HEK293 (cell line): ENCODE measurements at regions not wholly inside any gene's neighbourhood (a gene's known extent, or its start where the extent isn't known, plus 50 kb on each side); places are given as distances from the start of the nearest gene placed in this dataset.

Source experiments
- CTCF ChIA-PET: fragments of 350-600 bp; formaldehyde crosslinking; extraction: SDS; loops from one replicate; lab custom pipeline; 2021; ENCODE audit warnings: antibody characterized with exemption; lab: Yijun Ruan, JAX
- POLR2A ChIA-PET: fragments of 300-600 bp; formaldehyde crosslinking; extraction: SDS; loops from one replicate; lab custom pipeline; 2020; ENCODE audit warnings: antibody characterized with exemption, inconsistent platforms; lab: Yijun Ruan, JAX
- H3K27ac ChIP-seq: fragments of 200-500 bp; sonication (Bioruptor generic); 2 replicates; pipeline ENCODE4 v1.5.1; 2014; ENCODE audit warnings: low read depth, low read length, control low read depth, inconsistent platforms; ENCODE audit errors: extremely low read depth
- H3K36me3 ChIP-seq, 2 experiments: fragments of 200-500 bp in 1 of 2; sonication (Bioruptor generic) in 1 of 2; 1 replicate in 1 of 2; 2 replicates in 1 of 2; pipeline ENCODE4 v1.5.1; 2014 to 2017; ENCODE audit warnings: inconsistent platforms in 2 of 2, low read length in 2 of 2; ENCODE audit not compliant: control insufficient read depth in 2 of 2, insufficient read depth in 1 of 2
- H3K4me1 ChIP-seq: fragments of 200-500 bp; sonication (Bioruptor generic); 2 replicates; pipeline ENCODE4 v1.5.1; 2014; ENCODE audit warnings: mild to moderate bottlenecking, low read length, inconsistent platforms; ENCODE audit not compliant: control insufficient read depth, insufficient read depth
- H3K4me3 ChIP-seq: 2 replicates; pipeline ENCODE4 v1.5.1; 2011; ENCODE audit warnings: low read depth, mild to moderate bottlenecking, control low read depth, low read length, moderate library complexity
- H3K9me3 ChIP-seq: fragments of 200-500 bp; sonication (Bioruptor generic); 2 replicates; pipeline ENCODE4 v1.5.1; 2014; ENCODE audit warnings: low read depth, low read length, inconsistent platforms; ENCODE audit not compliant: control insufficient read depth, insufficient read depth
- BCL11A ChIP-seq: fragments of 450-650 bp; formaldehyde crosslinking; IDR thresholded peaks from 2 replicates; pipeline ENCODE4 v1.5.1; 2016; ENCODE audit warnings: low read depth, missing biosample characterization, missing genetic modification characterization
- GLI4 ChIP-seq: fragments of 450-650 bp; formaldehyde crosslinking; IDR thresholded peaks from 2 replicates; pipeline ENCODE4 v1.5.1; 2016; ENCODE audit warnings: missing biosample characterization, missing genetic modification characterization
- GLIS1 ChIP-seq: fragments of 450-650 bp; formaldehyde crosslinking; IDR thresholded peaks from 2 replicates; pipeline ENCODE4 v1.5.1; 2016; ENCODE audit warnings: missing biosample characterization, missing genetic modification characterization
- KLF9 ChIP-seq: fragments of 450-650 bp; formaldehyde crosslinking; IDR thresholded peaks from 2 replicates; pipeline ENCODE4 v1.5.1; 2016; ENCODE audit warnings: missing biosample characterization, missing genetic modification characterization, low read depth
- RBAK ChIP-seq: fragments of 450-650 bp; formaldehyde crosslinking; IDR thresholded peaks from 2 replicates; pipeline ENCODE4 v1.5.1; 2016; ENCODE audit warnings: missing biosample characterization, missing genetic modification characterization
- REPIN1 ChIP-seq: fragments of 450-650 bp; formaldehyde crosslinking; IDR thresholded peaks from 2 replicates; pipeline ENCODE4 v1.5.1; 2017; ENCODE audit warnings: missing biosample characterization, missing genetic modification characterization, low read depth
- WT1 ChIP-seq: fragments of 450-650 bp; formaldehyde crosslinking; IDR thresholded peaks from 2 replicates; pipeline ENCODE4 v1.5.1; 2016; ENCODE audit warnings: missing biosample characterization, missing genetic modification characterization
- ZBTB48 ChIP-seq: fragments of 450-650 bp; formaldehyde crosslinking; IDR thresholded peaks from 2 replicates; pipeline ENCODE4 v1.5.1; 2016; ENCODE audit warnings: missing biosample characterization, missing genetic modification characterization
- ZFHX2 ChIP-seq: fragments of 450-650 bp; formaldehyde crosslinking; conservative IDR thresholded peaks from 2 replicates; pipeline ENCODE4 v1.5.1; 2016; ENCODE audit warnings: missing biosample characterization, missing genetic modification characterization
- ZNF146 ChIP-seq: fragments of 450-650 bp; formaldehyde crosslinking; IDR thresholded peaks from 2 replicates; pipeline ENCODE4 v1.5.1; 2016; ENCODE audit warnings: missing biosample characterization, missing genetic modification characterization
- ZNF169 ChIP-seq: fragments of 450-650 bp; formaldehyde crosslinking; IDR thresholded peaks from 2 replicates; pipeline ENCODE4 v1.5.1; 2016; ENCODE audit warnings: missing biosample characterization, missing genetic modification characterization
- ZNF221 ChIP-seq: fragments of 450-650 bp; formaldehyde crosslinking; IDR thresholded peaks from 2 replicates; pipeline ENCODE4 v1.5.1; 2017; ENCODE audit warnings: missing biosample characterization, missing genetic modification characterization, borderline replicate concordance
- ZNF311 ChIP-seq: fragments of 450-650 bp; formaldehyde crosslinking; IDR thresholded peaks from 2 replicates; pipeline ENCODE4 v1.5.1; 2017; ENCODE audit warnings: missing biosample characterization, missing genetic modification characterization, borderline replicate concordance
- ZNF366 ChIP-seq: fragments of 450-650 bp; formaldehyde crosslinking; conservative IDR thresholded peaks from 2 replicates; pipeline ENCODE4 v1.5.1; 2016; ENCODE audit warnings: missing biosample characterization, missing genetic modification characterization
- ZNF48 ChIP-seq: fragments of 450-650 bp; formaldehyde crosslinking; IDR thresholded peaks from 2 replicates; pipeline ENCODE4 v1.5.1; 2016; ENCODE audit warnings: missing biosample characterization, missing genetic modification characterization
- ZNF585B ChIP-seq: fragments of 450-650 bp; formaldehyde crosslinking; IDR thresholded peaks from 2 replicates; pipeline ENCODE4 v1.5.1; 2016; ENCODE audit warnings: missing biosample characterization, missing genetic modification characterization
- ZNF600 ChIP-seq: fragments of 450-650 bp; formaldehyde crosslinking; IDR thresholded peaks from 2 replicates; pipeline ENCODE4 v1.5.1; 2016; ENCODE audit warnings: missing biosample characterization, missing genetic modification characterization
- ZNF658 ChIP-seq: fragments of 450-650 bp; formaldehyde crosslinking; IDR thresholded peaks from 2 replicates; pipeline ENCODE4; 2016; ENCODE audit warnings: missing biosample characterization, missing genetic modification characterization
- ZNF791 ChIP-seq: fragments of 450-650 bp; formaldehyde crosslinking; IDR thresholded peaks from 2 replicates; pipeline ENCODE4 v1.5.1; 2016; ENCODE audit warnings: missing biosample characterization, missing genetic modification characterization
- TF ChIP-seq, protein P1 (sequence below): fragments of 450-650 bp; formaldehyde crosslinking; IDR thresholded peaks from 2 replicates; pipeline ENCODE4 v1.5.1; 2016; ENCODE audit warnings: missing biosample characterization, missing genetic modification characterization
- TF ChIP-seq, protein P2 (sequence below): fragments of 450-650 bp; formaldehyde crosslinking; IDR thresholded peaks from 2 replicates; pipeline ENCODE4 v1.5.1; 2017; ENCODE audit warnings: missing biosample characterization, mild to moderate bottlenecking, missing genetic modification characterization, moderate library complexity
- TF ChIP-seq, protein P3 (sequence below): fragments of 450-650 bp; formaldehyde crosslinking; IDR thresholded peaks from 2 replicates; pipeline ENCODE4 v1.5.1; 2017; ENCODE audit warnings: missing biosample characterization, missing genetic modification characterization
- TF ChIP-seq, protein P4 (sequence below): fragments of 450-650 bp; formaldehyde crosslinking; IDR thresholded peaks from 2 replicates; pipeline ENCODE4 v1.5.1; 2016; ENCODE audit warnings: missing biosample characterization, missing genetic modification characterization

DNA sequence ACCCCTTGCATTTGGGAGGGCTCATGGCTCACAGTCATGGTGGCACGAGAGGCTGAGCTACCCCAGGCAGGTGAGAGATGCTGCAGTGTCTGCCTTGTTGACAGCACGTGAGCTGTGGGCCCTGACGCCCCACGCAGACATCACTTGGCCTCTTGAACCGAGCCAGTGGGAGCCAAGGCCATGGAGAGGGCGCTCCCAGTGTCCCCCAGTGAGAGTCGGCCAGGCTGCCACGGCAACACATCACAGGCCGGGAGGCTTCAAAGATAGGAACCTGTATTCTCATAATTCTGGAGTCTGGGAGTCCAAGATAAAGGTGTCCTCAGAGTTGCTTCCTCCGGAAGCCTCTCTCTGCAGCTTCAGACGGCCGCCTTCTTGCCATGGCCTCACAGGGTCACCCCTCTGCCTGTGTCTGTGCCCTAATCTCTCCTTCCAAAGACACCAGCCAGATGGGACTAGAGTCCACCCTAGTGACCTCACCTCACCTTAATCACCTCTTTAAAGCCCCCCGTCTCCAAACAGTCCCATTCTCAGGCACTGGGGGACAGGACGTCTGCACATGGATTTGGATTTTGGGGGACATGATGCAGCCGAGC is 119.6 kb downstream of the KLF6 start (continued):
- TF ChIP-seq BCL11A: no peak
- TF ChIP-seq ZNF48: no peak
- TF ChIP-seq ZNF221 (tag by site-specific recombination): no peak

DNA sequence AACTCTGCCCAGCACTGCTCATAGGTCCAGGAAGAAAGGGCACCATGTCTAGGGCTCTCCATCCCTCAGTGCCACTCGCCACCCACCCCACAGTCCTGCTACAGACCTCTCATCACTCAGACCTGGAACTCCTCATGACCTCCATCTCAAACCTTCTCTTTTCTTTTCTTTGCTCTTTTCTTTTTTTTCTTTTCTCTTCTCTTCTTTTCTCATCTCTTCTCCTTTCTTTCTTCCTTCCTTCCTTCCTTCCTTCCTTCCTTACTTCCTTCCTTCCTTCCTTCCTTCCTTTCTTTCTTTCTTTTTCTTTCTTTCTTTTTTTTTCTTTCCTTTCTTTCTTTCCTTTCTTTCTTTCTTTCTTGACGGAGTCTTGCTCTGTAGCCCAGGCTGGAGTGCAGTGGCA is 122.2 kb downstream of the KLF6 start:
- ChIA-PET POLR2A (no interaction called here), CTCF (no interaction called here)
- Histone ChIP-seq H3K9me3 (no peaks in the 10 kb centered on the region), H3K4me3 (no peak overlapping the region), H3K27ac (no peak overlapping the region), H3K36me3 (no peaks in the 10 kb centered on the region), H3K4me1 (no peaks in the 10 kb centered on the region)
- TF ChIP-seq ZNF366 (tag by site-specific recombination) (peak; percentile 52), ZNF791 (tag by site-specific recombination) (no peak)

DNA sequence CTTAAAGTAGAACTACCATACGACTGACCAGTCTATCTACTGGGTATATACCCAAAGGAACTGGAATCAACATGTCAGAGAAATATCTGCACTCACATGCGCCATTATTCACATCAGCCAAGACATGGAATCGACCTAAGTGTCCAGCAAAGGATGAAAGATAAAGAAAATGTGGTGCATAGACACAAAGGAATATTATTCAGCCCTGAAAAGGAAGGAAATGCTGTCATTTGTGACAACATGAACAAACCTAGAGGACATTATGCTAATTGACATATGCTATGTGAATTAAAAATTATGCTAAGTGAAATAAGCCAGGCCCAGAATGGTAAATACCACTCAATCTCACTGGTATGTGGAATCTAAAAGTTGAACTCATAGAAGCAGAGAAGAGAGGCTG is 123.7 kb downstream of the KLF6 start:
- POLR2A ChIA-PET: no interaction called here
- no peaks in the 10 kb centered on the region for H3K36me3 ChIP-seq
- no peaks in the 10 kb centered on the region for H3K9me3 ChIP-seq
- TF ChIP-seq ZNF146 (tag by site-specific recombination): peak; percentile 86
- TF ChIP-seq, protein P1, sequence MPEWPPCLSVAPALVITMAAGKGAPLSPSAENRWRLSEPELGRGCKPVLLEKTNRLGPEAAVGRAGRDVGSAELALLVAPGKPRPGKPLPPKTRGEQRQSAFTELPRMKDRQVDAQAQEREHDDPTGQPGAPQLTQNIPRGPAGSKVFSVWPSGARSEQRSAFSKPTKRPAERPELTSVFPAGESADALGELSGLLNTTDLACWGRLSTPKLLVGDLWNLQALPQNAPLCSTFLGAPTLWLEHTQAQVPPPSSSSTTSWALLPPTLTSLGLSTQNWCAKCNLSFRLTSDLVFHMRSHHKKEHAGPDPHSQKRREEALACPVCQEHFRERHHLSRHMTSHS (tag by site-specific recombination): no peak
- no peaks in the 10 kb centered on the region for H3K4me1 ChIP-seq
- H3K27ac ChIP-seq: no peak overlapping the region
- CTCF ChIA-PET: no interaction called here
- H3K4me3 ChIP-seq: no peak overlapping the region

DNA sequence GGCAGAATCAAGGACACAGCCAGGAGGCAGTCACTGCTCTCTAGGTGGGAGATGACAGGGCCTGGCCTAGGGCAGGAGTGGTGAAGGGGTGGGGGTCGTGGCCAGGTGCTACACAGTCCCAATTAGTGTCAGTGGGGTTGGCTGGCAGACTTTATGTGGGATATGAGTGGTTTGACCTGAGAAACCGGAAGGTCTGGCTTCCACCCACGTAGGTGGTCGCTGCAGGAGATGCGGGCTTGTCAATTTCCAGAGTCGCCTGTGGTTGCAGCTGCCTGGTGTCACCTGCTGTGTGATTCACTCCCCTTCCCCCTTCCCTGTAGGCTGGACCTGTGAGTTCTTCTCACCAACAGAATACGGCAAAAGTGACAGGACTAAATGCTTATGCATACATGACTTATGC is 124.3 kb downstream of the KLF6 start:
- ChIA-PET POLR2A (no interaction called here), CTCF (no interaction called here)
- TF ChIP-seq, protein P2, sequence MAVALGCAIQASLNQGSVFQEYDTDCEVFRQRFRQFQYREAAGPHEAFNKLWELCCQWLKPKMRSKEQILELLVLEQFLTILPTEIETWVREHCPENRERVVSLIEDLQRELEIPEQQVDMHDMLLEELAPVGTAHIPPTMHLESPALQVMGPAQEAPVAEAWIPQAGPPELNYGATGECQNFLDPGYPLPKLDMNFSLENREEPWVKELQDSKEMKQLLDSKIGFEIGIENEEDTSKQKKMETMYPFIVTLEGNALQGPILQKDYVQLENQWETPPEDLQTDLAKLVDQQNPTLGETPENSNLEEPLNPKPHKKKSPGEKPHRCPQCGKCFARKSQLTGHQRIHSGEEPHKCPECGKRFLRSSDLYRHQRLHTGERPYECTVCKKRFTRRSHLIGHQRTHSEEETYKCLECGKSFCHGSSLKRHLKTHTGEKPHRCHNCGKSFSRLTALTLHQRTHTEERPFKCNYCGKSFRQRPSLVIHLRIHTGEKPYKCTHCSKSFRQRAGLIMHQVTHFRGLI (tag by site-specific recombination): no peak
- no peak for TF ChIP-seq ZNF169 (tag by site-specific recombination)
- TF ChIP-seq ZNF658: no peak
- no peak for TF ChIP-seq GLIS1
- no peak for TF ChIP-seq WT1
- no peak for TF ChIP-seq ZNF600
- TF ChIP-seq ZNF585B (tag by site-specific recombination): no peak
- TF ChIP-seq REPIN1 (tag by site-specific recombination): no peak
- TF ChIP-seq RBAK (tag by site-specific recombination): no peak
- TF ChIP-seq, protein P3, sequence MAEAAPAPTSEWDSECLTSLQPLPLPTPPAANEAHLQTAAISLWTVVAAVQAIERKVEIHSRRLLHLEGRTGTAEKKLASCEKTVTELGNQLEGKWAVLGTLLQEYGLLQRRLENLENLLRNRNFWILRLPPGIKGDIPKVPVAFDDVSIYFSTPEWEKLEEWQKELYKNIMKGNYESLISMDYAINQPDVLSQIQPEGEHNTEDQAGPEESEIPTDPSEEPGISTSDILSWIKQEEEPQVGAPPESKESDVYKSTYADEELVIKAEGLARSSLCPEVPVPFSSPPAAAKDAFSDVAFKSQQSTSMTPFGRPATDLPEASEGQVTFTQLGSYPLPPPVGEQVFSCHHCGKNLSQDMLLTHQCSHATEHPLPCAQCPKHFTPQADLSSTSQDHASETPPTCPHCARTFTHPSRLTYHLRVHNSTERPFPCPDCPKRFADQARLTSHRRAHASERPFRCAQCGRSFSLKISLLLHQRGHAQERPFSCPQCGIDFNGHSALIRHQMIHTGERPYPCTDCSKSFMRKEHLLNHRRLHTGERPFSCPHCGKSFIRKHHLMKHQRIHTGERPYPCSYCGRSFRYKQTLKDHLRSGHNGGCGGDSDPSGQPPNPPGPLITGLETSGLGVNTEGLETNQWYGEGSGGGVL (tag by site-specific recombination): no peak
- no peak for TF ChIP-seq ZNF311 (tag by site-specific recombination)
- TF ChIP-seq, protein P4, sequence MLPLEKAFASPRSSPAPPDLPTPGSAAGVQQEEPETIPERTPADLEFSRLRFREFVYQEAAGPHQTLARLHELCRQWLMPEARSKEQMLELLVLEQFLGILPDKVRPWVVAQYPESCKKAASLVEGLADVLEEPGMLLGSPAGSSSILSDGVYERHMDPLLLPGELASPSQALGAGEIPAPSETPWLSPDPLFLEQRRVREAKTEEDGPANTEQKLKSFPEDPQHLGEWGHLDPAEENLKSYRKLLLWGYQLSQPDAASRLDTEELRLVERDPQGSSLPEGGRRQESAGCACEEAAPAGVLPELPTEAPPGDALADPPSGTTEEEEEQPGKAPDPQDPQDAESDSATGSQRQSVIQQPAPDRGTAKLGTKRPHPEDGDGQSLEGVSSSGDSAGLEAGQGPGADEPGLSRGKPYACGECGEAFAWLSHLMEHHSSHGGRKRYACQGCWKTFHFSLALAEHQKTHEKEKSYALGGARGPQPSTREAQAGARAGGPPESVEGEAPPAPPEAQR (tag by site-specific recombination): no peak
- TF ChIP-seq GLI4 (tag by site-specific recombination): no peak
- TF ChIP-seq ZFHX2: no peak
- no peak for TF ChIP-seq ZBTB48 (tag by site-specific recombination)
- TF ChIP-seq KLF9 (tag by site-specific recombination): no peak
- no peaks in the 10 kb centered on the region for H3K4me1 ChIP-seq
- no peak overlapping the region for H3K4me3 ChIP-seq
- no peak overlapping the region for H3K27ac ChIP-seq
- no peaks in the 10 kb centered on the region for H3K9me3 ChIP-seq
- H3K36me3 ChIP-seq: no peaks in the 10 kb centered on the region
